ENCODE measurements at regions not wholly inside any gene's neighbourhood (a gene's known extent, or its start where the extent isn't known, plus 50 kb on each side); places are given as distances from the start of the nearest gene placed in this dataset.

GRCh38 chr3:177294221-177294620 is 96.9 kb upstream of the TBL1XR1 start:
- no peak for TF ChIP-seq CTCF (IDR thresholded peaks at IDR 0.05; ENCODE audit: low read depth, low read length, missing input control)
- TF ChIP-seq GABPA (IDR thresholded peaks at IDR 0.05 in 1 of 2, conservative IDR thresholded peaks at IDR 0.05 in 1 of 2), result no peak
- TF ChIP-seq EGR1 (IDR thresholded peaks at IDR 0.05; ENCODE audit: low read depth in 2 of 2), result no peak
- TF ChIP-seq SP1 (IDR thresholded peaks at IDR 0.05), result no peak
